NT2/D1 (cell line): ENCODE measurements at regions not wholly inside any gene's neighbourhood (a gene's known extent, or its start where the extent isn't known, plus 50 kb on each side); places are given as distances from the start of the nearest gene placed in this dataset.

Experiments
- SUZ12 ChIP-seq: IDR thresholded peaks from 2 replicates; pipeline ENCODE4 v1.6.1; 2011; ENCODE audit not compliant: insufficient read length, insufficient read depth; ENCODE audit errors: extremely low read depth
- YY1 ChIP-seq: IDR thresholded peaks from 2 replicates; pipeline ENCODE4 v1.6.1; 2011; ENCODE audit not compliant: insufficient read length, insufficient read depth

- no peak for TF ChIP-seq YY1
- TF ChIP-seq SUZ12: no peak
Measured at GRCh38 chr5:5756762-5757161, 334.3 kb downstream of the ICE1 start.
